NCI-H1105 (cell line): ENCODE measurements at regions not wholly inside any gene's neighbourhood (a gene's known extent, or its start where the extent isn't known, plus 50 kb on each side); places are given as distances from the start of the nearest gene placed in this dataset.

Experiments used
- DNase-seq: peaks from one replicate; lab custom pipeline; 2025; lab: John Stamatoyannopoulos, UW

DNA sequence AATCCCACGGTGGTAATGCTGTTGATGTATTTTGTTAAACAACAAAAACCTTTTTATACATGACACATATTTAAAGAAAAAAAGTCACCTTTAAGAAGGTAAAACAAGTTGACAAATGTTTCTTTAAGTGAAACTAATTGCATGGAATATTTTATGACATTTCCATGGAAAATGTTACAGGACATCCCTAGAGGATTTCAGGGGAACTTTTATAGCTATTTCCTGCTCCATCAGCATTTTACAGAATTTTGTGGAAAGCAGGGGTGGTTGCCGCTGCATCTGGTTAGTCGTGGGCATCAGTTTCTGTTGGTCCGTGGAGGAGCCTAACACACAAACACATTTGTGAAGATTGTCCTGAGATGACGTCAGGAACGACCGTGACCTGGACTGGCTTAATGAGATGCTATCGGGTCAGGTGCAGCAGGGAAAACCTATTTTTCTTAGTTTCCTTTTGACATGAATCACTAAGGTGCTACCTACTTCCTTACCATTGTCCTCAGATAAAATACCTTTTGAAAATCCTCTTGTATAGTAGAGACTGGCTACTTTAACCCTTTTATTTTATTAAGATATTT is 305.1 kb downstream of the MAP2K6 start:
- no peak for DNase-seq

DNA sequence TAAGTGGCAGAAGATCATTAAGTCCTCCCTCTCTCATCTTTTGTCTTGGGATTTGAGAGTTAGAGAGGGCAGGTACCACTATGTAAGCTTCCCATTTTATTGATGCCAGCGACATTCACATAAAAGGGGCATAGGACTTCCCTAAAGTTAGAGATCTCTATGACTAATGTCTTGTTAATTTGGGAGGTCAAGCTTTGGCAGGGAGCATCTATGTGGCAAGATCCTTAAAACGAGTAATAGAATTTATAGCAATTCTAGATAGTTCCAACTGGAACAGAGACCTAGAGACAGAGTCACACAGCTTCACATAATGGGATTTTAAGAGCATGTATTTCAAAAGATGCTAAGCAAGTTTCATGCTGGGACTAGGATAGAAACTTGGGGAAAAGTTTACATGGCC is 308.0 kb downstream of the MAP2K6 start:
- DNase-seq: no peak

DNA sequence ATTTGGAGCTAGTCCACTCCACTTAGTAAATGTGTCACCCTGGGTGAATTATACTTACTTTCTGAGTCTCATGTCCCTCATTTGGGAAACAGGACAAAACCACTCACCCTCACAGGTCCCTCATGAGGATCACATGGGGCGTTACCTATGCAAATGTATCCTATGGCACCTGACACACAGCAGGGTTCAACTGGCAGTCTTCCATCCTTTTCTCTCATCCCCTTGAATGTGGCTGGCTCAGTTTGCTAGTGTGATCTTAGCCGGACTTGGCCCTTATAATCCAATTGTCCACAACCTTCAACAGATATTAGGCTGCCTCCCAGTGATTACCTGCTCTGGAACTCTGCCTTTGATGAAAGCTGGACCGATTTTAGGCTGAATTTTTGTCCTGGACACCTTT is 308.8 kb downstream of the MAP2K6 start:
- no peak for DNase-seq

DNA sequence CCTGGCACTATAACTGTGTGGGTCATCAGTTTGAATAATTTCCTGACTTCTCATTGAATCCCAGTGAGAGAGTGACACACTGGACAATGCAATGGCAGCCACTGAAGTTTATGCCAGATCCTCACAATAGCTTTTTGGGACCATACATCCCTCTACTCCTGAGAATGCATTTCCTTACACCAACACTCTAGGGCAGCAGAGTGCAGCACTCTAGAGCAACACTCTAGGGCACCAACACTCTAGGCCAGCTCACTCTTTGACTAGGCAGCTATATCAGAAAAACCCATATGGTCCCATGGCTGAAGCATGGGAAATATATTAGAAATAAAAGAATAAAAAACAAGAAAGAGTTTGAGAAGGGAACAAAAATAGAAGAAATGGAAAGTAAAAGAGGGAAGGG is 309.2 kb downstream of the MAP2K6 start:
- no peak for DNase-seq

DNA sequence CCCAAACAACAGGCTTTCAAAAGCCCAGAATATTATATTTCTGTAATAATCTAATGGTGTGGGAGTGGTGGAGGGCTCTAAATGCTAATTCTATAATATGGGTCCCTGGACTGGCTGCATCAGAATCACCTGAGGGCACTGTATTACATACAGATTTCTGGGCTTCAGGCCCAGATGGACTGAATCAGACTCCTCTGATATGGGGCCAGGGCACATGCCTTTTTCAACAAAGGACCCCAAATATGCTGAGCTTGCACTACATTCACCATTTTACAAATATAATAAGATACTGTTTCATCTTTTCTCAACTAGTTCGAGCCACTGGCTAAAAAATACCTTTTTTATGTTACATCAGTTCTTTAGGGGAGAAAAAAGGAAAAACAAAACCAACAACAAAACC is 309.7 kb downstream of the MAP2K6 start:
- no peak for DNase-seq

GRCh38 chr17:69725146-69725545 is 310.6 kb downstream of the MAP2K6 start:
- no peak for DNase-seq

- DNase-seq: no peak
Observed at GRCh38 chr17:69728816-69729215, 314.3 kb downstream of the MAP2K6 start.

DNA sequence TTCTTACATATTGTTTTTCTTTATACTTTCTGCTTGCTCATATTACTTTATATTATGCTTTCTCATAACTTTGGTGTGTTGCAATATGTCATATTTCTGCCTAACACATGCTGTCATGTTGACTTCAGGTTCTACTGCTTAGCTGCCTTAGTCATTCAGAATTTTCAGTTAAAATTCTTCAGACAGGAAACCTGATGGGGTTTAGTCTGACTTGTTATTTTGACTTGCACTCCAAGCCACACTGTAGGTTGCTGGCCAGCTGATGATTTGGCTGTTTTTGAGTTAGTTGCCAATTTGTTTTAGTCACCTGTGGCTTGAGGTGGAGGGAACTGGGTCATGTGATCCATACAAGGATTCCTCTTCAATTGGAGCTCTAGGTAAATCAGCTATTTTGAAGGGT is 315.4 kb downstream of the MAP2K6 start:
- DNase-seq: no peak

DNA sequence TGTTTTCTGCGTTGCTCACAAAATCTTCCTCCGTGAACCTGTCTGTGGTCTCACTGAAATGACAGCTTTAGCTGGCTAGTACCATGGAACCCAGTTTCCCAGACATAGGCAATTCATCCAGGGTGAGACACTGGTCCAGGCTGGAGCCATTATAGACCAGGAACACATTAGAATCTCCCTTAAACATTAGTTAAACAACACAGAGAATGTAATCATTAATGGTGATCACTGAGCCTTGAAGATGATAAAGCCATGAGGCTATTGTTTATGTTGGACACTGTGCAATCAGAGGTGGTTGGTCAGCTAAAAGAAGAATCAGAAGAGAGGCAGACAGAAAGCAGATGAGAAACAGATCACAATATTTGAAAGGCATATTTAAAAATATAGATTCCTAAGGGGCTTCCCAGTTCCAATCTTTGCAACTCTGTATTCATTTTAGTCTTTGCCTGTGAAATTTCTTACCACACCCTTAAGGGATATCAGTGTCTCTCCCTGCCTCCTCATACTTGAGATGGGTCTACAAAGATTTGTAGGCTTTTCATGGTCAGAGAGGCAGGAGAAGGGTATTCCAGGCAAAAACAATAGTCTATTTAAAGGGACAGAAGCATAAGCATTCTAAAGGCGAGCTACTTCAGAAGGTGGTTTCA is 317.9 kb downstream of the MAP2K6 start:
- DNase-seq: no peak

DNA sequence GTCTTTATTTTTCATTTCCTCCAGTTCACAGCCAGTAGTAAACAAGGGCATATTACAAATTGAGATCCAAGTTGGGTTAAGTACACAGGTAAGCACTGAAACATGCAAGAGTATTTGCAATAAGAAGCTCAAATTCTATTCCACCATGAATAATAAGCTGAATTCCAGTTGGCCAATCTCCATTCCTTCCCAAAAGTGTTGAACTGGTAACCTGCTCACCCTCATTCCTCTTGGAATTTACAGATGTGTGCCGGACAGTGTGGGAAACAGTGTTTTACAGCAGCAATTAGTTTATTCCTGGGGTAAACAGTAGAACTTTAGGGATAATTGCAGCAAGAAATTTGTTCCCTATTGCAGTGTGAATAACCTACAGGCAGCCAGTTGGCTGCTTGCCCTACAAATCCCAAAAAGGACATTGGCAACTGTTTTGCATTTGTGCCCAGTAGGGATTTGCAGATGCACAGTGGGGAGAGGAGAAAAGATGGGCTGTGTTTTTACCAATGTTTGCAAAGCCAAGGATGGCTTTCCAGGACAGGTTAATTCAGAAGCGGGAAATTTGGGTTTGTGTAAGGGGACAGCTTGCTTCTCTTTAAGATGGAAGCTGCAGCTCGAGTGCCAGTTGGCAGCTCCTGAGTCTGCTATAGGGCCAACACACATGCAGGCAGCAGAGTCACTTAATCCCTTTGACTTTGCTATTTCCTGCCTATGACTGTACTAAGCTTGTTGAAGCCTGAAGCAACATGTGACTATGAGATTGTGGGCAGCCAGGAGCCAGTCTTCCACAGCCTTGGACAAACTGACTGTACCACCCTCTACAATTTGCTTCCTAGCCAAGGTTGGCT is 318.9 kb downstream of the MAP2K6 start:
- DNase-seq: peak; percentile 10

GRCh38 chr17:69734656-69735055 is 320.2 kb downstream of the MAP2K6 start:
- DNase-seq: no peak

GRCh38 chr17:69735285-69735684 is 320.8 kb downstream of the MAP2K6 start:
- no peak for DNase-seq

DNA sequence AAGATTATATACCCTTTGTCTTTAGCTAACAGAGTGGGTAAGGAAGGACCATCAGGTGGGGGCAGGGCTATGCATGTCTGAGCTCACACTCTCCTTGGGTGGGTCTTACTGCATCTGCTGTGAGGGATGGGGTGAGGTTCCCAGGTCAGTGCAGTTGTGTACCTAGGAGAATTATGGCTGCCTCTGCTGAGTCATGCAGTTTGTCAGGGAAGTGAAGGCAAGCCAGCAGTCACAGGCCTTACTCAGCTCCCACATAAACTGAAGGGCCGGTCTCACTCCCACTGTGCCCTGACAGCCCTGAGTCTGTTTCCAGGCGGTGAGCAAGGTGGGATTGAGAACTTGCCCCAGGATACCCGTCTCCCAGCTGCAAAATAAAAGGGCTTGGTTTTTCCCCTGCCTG is 328.6 kb downstream of the MAP2K6 start:
- no peak for DNase-seq

DNA sequence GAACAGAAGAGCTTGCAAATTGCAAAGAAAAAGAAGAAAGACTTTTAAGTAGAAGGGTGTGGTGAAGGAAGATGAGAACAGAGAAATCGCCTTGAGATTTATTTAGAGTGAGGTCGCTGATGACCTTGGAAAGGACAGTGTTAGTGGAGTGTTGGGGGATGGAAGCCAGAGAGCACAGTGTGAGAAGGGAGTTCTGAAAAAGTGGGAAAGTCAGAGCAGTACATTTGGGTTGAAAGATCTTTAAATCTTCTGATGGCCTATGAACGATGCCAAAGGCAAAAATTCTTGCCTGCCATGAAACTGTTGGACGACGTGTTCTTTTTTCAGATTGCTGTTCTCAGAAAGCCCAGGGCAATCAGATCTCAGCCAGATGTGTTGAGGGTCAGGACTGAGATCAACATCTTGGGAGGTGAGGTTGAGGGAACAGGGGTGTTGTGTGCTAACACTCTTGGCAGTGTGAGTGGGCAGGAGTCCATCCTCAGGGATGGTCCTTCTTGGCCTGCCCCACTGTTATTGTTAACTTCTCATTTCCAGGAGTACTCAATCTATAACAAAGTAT is 330.1 kb downstream of the MAP2K6 start:
- no peak for DNase-seq

- no peak for DNase-seq
Observed at GRCh38 chr17:69749911-69750310, 325.1 kb upstream of the KCNJ16 start.

- DNase-seq: no peak
Observed at GRCh38 chr17:69757688-69758430, 317.2 kb upstream of the KCNJ16 start.

DNA sequence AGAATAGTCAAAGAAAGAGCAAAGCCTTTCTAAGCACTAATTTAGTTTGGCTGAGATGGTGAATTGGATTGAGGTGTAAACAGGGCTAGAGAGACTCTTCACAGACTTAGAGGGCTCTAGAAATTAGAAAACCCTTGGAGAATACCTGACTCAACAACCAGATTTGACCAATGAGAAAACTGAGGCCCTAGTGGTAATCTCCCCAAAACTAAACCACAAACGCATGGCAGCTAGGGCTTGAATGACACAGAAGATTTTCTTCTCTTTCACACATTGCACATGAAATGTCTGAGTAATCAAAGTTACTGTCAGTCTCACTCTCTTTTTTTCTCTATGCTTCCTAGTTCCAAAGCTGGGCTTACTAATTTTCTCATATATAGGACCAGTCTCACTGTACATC is 314.5 kb upstream of the KCNJ16 start:
- no peak for DNase-seq

DNA sequence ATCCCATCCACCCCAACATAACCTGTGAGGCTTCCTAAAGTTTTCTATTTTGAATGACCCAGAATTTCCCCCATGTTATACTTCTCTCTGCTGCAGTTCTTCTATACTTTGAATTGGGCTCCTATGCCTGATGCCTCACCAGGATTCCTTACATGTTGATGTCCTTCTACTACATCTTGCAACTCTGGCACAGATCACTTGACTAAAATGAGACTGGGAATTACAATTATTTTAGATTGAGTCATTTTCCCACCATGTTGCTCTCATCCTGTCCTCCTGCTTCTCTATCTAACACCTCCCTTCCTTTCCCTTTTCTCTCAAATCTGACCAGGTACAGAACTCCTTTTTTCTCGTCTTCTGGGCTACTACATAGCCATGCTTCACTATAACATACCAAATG is 314.0 kb upstream of the KCNJ16 start:
- DNase-seq: no peak

- DNase-seq: no peak
Observed at GRCh38 chr17:69761767-69762321, 313.2 kb upstream of the KCNJ16 start.

GRCh38 chr17:69762359-69762758 is 312.7 kb upstream of the KCNJ16 start:
- no peak for DNase-seq

DNA sequence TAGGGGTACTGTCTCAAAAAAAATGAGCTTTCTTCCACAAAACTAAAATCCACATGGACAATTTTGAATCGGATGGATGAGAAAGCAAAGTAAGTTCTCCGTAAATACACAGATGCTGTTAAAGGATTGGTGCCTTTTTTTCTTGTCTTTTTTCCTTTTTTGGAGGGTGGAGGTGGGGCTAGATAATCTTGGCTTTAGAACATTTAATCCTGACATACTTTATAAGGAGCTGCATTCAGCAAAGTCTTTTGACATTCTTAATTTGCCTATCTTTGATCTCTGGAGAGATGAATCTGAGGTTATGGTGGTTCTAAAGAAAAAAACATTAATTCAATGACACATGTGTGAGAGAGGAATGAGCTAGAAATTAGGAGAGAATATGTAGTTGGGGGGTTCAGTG is 312.3 kb upstream of the KCNJ16 start:
- no peak for DNase-seq

DNA sequence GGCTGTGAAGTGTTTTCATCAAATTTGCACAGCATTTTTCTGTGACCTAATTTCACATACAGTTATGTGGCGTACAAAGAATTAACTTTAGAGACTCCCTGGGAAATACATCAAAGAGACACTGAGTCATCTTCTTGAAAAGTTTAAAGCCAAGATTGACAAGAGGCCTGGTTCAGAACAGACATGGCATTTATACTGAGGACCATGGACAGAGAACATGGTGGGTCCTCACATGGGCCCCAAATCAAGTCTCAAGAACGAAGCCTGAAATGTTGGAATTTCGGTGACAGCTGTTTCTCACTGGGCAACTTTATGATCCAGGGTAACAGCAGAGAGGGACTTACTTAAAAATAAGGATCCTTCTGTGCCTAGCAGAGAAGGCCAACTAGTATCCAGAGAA is 311.5 kb upstream of the KCNJ16 start:
- DNase-seq: no peak
